ENCODE measurements at regions not wholly inside any gene's neighbourhood (a gene's known extent, or its start where the extent isn't known, plus 50 kb on each side); places are given as distances from the start of the nearest gene placed in this dataset.

DNA sequence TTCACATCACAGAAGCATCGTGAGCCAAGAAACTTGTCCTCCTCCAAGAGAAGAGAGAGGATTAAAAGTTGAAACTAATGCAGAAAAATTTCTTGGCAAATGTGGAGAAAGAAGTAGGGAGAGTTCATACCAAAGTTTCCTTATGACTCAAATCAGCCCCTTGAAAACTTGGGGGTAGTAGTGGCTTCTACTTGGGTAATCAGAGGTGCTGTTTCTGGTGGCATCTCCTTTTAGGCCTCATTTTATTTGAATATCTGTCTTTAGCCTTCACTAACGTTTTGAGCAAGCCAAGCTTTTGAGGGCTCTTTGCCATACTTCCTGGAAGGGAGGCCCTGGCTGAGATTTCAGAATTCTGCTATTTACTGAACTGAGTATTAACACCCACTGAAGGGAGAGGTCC, 515.3 kb upstream of the MEX3C start:
- intact Hi-C loops (cut with micrococcal nuclease): no loop called here

DNA sequence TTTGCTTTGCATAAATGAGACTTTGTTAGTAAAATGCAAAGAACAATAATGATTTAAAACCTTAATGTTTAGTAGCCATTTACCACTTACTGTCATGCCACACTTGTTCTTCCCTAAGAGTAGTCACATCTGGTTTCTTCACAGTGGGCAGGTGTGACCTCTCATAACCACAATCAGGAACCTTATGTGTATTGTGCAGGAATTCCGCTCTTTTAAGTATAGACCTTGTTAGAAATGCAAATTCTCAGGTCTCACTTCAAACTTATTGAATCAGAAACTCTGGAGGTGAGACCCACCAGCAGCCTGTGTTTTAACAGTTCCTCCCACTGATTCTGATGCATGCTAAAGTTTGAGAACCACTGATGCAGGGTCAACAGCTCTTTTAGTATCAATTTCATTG, 518.8 kb upstream of the MEX3C start:
- intact Hi-C loops (cut with micrococcal nuclease): no loop called here

DNA sequence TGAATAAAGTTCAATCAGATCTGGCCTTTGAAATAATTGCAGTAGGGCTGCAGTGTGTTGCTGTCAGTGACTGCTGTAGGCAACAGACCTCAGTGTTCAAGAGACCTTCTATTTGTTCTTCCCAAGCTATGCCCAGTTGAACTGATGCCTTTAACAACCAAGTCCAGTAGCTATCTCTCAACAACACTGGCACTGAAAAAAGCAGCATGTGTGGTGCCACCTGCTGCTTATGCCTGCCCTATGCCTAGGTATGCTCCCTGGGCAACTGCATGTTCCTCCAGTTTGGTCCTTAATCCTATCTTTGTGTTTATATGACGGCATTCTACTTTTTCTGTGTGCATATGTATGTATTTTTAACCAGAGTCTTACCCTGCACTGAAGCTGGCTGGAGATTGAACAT, 523.9 kb upstream of the MEX3C start:
- intact Hi-C loops (cut with micrococcal nuclease): no loop called here

DNA sequence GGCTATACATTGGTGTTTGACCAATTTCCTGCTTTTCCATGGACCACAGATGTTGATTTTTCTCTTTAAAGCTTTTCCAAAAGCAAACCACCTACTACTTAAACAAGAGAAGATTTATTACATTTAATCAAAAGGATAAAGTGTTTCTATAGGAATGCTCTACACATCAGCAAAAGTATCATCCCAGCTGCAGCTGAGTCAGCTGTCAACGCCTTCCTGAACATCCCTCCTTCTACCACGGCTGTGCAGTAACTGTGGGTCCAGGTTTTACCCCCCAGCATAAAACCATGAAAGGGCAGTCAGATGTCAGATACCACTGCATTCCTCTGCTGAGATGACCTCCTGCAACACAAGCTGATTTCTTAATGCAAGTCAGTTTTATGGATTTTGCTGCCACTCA, 524.5 kb upstream of the MEX3C start:
- intact Hi-C loops (cut with micrococcal nuclease): no loop called here

DNA sequence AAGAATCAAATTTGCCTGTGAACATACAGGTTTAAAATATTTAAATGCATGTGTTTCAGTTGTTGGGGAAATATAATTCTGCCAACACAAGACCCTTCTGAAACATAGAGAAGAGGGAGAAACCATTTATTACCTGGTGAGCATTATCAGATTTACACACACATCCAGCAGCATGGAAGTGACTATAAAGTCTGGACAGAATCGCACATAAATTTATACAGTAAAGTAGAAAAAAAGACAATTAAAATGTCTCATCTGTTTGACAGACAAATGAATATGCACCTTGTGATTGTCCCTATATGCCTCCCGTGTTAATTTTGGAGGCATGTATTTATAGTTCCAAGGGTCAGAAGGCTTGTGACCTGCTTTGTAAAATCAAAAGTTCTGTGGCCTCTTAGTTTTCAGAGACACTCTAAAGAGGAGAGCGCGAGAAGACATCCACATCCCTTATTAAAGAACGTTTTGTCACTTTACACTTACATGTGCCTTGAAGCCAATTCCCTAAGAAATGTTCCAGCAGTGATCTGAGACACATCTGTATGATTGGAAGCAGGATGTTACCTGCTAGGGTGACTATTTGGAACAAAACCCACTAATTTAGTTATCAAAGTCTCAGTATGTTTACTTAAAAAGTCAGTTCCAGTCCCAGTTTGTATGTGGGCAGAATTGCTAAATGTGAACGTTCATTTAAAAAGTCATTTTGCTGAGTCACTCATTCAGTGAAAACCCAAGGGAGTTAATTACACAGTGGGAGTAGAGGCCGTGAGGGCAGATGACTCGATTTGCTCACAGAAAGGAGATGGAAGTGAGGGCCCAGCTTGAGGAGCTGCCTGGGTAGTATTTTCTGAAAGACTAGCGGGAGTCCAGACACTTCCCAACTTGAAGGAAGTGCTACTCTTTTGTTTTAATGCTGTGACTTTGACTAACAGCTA, 527.6 kb upstream of the MEX3C start:
- intact Hi-C loops (cut with micrococcal nuclease): no loop called here

DNA sequence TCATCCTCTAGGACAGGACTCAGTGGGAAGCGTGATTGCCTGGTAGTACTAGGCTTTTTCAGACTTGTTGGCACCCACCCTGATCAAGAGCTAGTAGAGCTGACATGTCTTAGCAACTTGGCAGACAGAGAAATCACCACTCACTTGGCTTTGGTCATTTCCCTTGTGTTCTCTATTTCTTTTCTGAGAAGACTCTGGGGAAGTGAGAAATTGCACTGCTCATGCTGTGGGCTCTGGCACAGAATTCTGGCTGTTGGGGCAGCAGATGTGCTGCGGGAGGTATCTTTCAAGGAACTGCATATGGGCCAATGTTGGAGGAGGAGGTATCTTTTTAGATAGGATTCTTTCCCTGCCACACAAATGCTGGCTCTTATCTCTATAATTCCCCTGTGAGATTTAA, 529.1 kb upstream of the MEX3C start:
- intact Hi-C loops (cut with micrococcal nuclease): no loop called here

DNA sequence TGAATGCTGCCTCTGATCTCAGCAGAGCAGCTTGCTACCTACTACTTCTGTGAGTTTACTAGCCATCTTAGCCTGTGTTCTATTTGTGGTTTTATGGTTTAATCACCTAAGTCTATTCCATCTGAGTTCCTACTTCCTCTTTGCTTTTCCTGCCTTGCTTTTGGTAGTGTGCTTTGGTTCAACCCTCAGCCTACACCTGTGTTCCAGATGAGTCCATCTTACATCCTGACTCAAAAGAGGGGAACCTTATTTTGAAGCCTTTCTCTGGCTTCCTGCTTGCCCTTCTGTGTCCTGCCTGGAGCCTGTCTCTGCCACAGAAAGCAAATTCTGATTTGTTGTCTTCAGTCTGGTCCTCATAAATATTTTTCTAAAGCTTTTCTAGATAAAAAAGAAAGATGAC, 530.3 kb upstream of the MEX3C start:
- intact Hi-C loops (cut with micrococcal nuclease): no loop called here

DNA sequence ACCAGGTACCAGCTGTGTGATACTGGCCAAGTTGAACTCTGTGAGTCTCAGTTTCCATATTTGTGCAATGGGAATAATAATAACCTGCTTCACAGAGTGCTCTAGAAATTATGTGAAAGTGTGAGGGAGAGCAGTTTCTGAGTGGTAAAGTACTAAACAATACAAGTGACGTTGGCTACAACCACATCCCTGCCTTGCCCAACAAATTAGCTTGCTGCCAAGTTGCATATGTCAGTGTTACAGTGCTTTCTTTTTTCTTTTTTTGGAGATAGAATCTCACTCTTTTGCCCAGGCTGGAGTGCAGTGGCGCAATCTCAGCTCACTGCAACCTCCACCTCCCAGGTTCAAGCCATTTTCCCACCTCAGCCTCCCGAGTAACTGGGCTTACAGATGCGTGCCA, 533.6 kb upstream of the MEX3C start:
- intact Hi-C loops (cut with micrococcal nuclease): no loop called here

DNA sequence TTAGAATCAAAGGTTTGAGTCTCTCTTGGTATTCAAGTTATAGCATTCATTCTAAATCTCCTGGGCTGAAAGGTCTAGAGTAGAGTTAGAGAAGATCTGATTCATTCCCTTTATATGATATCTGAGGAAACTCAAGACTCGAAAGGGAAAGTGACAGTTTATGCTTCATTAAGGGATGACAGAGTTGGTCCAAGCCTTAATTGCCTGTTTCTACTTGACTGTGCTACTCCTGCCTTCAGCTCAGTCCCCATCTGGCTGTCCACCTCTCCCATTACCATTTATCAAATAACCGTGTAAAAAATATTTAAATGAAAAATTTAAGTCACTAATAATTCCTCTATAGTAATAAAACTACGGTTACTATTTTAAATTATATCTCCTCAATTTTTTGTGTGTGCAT, 537.1 kb upstream of the MEX3C start:
- intact Hi-C loops (cut with micrococcal nuclease): no loop called here

DNA sequence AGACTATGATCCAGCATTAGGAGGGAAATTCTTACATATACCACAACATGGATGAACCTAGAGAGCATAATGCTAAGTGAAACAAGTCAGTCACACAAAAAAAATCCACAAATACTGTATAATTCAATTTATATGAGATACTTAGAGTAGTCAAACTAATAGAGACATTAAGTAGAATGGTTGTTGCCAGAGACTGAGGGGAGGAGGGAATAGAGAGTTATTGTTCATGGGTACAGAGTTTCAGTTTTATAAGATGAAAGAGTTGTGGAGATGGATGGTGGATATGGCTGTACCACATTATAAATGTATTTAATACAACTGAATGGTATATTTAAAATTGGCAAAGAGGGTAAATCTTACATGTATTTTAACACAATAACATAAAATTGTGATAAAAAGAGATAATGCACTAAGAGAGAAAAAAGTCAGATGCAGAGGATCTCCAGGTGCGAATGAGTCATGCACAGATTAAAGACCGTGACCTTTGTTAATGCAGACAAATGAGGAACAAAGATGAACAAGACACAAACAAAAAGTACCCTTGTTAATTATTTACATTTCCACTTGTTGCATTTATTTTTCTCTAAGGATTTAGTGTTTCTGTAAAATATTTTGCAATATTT, 541.7 kb upstream of the MEX3C start:
- intact Hi-C loops (cut with micrococcal nuclease): no loop called here

DNA sequence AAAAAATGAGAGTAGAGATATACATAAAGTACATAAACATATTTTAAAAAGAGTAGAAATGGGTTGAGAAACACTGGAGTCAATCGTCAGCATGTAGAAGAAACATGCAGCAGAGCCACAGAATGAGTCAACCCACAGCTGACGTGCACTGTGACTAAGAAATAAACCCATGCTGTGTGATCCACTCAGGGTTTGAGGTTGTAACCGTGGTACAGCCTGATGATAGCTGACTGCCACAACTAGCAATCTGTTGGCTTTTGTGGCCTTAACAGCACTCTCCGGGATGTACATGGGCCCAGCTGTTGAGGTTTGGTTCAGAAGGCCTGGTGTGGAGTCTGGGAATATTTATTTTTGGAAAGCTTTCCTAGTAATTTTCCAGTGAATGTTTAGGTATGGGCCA, 554.4 kb upstream of the MEX3C start:
- intact Hi-C loops (cut with micrococcal nuclease): no loop called here

DNA sequence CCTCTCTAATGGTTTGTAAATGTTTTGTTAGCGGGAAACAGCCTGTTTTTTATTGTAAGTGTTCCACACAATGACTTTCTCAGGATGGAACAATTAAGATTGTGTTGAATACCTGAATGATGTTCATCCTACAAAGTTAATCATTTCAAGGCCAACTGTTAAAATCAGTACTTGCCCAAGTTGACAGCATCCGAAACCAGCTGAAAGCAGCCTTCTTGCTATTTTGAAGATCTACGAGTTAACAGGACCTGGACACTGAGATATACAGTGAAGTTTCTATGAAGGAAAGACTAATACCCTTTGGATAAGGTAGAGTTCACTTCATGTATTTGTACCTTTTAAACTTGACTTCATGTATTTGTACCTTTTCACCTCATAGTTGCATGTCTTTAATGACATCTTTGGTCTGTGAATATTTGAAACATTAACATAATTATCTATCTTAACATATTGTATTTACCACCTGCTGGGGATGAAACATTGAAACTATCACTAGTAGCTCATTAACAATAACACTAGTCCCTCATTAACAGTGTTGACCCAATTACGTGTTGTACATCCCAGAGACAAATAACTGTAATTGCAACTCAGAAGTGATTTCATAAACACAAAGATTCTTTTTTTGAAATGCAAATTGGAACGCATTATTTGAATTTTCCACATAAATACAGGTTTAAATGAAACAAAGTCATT, 556.0 kb upstream of the MEX3C start:
- intact Hi-C loops (cut with micrococcal nuclease): no loop called here

DNA sequence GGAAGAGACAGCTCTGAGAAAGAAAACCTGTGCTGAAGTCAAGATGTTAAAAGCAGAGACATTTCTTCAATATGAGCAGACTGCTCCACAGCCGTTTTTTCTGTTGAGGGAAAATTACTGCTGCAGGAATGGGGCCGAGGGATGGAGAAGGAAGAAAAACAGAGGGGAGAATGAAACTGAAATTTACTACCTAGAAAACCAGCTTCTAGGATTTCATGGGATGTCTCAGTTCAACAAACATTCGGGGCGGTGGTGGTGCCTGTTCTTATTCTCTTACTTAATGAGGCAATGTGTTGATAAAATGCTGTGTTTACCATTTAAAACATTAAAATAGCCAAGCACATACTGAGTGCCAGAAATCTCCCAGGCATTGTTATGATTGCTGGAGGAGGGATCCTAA, 557.1 kb upstream of the MEX3C start:
- intact Hi-C loops (cut with micrococcal nuclease): no loop called here

DNA sequence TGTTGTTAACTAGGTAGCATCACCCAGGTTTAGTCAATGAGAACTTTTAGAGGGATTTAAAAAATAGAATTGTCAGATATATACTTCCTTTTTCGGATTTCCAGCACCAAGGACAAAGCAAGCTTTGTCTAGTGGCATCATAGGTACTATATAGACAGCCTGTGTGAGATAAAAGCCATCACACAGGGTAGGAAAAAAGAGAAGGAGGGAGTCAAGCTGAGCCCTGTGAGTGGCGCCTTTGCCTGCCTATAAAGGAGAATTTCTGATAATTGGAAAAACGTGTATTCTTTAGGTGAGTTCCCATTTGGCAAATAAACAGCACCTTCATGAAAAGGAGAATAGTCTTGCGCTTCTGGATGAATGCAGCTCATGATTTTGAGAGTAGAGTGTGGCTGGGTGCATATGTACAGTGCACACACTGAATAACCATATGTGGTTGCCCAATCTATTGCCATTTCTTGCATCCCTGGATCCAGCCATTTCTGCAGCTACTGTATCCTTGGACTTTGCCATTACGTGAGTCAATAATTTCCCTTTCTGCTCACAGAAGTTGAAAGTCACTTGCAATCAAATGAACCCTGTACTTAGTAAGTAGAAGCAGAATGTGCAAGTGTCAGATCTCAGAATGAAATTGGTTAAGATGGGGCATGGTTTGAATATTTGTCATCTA, 559.9 kb upstream of the MEX3C start:
- intact Hi-C loops (cut with micrococcal nuclease): no loop called here

DNA sequence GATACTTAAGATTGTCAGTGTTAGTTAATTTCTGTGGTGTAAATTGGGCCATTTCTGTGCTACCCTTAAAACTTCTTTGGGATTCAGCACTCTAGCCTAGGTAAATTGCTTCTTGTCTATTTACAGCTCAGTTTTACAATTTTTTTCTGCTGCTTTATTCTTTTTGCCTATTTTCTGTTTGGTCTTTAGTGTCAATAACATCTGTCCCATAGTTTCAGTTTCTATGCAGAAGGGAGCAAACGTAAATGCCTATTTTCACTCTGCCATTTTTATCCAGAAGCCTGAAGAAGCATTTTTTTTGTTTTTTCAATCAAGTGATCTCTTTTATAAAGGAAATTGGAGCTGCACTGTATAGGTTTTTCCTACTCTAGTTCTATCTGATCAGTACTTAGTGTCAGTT, 564.9 kb upstream of the MEX3C start:
- intact Hi-C loops (cut with micrococcal nuclease): no loop called here

DNA sequence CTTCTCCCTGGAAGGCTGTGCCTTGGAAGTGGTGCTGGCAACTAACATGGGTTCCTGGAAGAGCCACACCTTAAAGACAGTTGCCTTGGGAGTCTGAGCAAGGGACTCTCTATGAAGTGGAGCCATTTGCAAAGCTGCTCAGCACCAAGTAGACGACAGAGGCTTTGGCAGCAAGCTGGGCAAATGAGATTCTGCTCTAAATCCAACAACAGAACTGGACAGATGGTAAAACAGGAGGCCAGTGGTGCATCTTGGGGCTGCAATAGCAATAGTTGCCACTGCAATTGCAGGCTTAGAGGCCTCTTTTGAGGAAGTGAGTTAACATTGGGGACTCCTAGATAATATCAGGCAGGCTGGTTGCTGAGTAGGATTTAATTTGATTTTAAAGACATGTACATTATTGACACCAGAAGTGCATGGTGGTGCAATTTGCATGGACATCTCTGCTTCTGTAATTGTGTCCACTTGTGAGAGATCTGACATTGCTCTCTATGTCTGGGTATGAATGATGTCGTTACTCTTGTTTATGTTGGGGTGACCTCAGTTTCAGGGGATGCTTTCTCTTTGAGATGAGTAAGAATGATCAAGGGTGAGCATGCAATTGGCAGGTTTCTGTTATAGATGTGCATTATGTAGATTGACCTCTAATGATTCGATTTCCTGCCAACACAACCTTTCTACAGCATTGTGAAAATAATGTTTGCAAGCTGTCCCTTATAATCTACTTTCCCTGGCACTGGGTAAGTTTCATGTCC, 568.3 kb upstream of the MEX3C start:
- intact Hi-C loops (cut with micrococcal nuclease): no loop called here

DNA sequence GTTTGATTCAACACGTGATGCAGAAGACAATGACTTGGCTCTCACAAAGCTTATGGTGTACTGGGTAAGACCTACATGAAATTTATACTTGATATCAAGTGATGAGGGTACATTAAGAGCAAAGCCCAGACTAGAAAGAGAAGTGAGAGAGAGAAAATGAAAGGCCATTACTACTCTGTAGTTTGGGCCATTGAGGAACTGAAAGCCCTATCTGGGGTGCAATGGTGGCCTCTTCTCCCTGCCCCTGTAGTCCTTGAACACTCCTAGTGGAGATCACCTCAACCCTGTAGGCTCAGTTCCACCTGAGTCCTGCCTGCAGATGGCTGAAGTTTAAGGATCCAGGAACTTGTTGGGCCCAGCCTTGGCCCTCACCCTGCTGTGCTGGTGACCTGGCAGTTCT, 569.8 kb upstream of the MEX3C start:
- intact Hi-C loops (cut with micrococcal nuclease): no loop called here

DNA sequence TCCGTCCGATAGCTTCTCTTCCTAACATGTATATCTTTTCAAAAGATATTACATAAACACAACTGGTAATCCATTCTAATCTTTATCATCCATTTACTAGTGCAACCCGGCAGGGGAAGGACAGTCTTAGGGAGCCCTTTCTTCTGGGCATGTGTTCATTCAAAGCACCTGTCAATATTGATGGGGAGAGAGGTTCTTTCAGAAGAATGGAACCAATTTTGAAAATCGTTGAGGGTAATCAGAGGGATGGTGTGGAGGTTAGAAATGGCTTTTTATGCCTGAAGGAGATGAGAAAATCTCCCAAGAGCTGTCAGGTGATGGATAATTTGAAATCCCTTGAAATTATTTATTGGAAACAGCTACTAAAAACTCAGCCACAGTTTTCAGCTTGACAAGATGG, 561.9 kb upstream of the DCC start:
- intact Hi-C loops (cut with micrococcal nuclease): no loop called here

DNA sequence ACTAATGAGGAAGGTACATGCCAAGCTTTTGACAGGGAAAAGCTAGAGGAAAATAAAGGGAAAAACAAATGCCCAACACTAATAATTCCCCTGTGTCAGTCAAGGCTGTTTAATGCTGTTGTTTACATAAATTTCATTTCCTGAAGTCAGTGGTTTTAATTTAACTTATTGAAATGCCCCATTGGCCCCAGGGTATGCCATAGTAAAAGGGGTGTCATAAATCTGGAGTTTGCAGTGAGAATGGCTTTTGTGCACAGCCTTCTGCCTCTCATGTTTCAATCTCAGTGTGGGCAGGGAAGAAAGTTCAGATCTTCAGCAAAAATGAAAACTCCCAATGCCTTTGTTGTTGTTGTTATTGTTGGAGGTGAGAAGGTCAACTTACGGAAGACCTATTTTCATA, 550.1 kb upstream of the DCC start:
- intact Hi-C loops (cut with micrococcal nuclease): no loop called here

DNA sequence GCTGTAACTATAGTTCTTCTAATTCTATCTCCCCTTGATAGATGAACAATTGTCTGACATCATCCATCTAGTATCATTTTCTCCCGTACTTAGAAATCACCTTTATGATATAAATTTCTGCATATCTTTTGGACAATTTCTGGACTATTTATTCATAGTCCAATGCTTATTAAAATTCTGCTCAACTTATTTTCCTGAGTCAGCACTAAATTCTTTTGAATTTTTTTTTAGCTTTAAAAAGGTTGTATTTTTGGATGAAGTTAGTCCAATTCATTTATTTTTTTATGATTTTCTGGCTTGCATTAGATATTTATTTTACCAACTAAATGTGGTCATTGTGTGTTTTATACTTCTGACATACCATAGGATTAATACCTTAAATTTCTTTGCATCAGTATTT, 538.5 kb upstream of the DCC start:
- intact Hi-C loops (cut with micrococcal nuclease): no loop called here

Data from T-helper 1 cell treated with Interleukin-12 subunit alpha and Interleukin-12 subunit beta and Interleukin-4 antibody, amounts not matched to agents 30 ng/mL and 1 ng/mL, for 36 hours (primary cell).